ENCODE measurements at regions not wholly inside any gene's neighbourhood (a gene's known extent, or its start where the extent isn't known, plus 50 kb on each side); places are given as distances from the start of the nearest gene placed in this dataset.

DNA sequence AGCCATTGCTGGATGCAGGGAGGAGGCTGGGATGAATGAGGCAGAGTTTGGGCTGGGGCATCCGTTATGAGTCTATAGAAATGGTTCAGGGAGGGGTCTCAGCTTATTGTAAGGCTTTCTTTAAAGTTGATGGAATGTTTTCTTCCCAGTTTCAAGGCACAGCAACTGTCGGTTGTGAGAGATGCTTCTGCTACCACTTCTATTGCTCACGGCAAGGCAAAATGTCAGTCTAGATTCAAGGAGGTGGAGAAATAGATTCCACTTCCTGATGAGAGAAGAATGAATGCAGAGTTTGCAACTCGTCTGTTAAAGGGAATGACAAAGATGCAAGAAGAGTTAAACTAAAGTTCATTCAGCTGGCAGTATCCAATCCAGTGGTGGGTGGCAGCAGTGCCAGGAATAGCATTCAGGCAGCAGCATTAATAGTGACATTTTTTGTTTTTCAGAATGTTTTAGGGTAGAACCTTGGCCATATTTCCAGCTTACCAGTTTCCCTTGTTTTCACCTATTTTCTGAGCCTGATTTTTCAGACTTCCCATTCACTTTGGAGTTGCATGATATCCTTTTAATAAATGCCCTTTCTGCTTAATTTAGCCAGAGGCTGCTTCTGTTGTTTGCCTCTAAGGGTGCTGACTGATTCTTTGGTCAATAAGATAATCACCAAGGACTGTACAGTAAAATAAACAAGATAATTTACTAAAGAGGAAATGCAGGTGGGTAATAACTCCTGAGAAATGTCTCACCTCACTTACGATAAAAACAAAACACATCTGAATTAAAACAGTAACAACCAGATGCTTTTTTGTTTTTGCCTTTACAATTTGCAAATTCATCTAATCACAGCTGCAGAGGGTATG lies 138.4 kb downstream of the RPIA start (continued):
- TF ChIP-seq, protein P1, sequence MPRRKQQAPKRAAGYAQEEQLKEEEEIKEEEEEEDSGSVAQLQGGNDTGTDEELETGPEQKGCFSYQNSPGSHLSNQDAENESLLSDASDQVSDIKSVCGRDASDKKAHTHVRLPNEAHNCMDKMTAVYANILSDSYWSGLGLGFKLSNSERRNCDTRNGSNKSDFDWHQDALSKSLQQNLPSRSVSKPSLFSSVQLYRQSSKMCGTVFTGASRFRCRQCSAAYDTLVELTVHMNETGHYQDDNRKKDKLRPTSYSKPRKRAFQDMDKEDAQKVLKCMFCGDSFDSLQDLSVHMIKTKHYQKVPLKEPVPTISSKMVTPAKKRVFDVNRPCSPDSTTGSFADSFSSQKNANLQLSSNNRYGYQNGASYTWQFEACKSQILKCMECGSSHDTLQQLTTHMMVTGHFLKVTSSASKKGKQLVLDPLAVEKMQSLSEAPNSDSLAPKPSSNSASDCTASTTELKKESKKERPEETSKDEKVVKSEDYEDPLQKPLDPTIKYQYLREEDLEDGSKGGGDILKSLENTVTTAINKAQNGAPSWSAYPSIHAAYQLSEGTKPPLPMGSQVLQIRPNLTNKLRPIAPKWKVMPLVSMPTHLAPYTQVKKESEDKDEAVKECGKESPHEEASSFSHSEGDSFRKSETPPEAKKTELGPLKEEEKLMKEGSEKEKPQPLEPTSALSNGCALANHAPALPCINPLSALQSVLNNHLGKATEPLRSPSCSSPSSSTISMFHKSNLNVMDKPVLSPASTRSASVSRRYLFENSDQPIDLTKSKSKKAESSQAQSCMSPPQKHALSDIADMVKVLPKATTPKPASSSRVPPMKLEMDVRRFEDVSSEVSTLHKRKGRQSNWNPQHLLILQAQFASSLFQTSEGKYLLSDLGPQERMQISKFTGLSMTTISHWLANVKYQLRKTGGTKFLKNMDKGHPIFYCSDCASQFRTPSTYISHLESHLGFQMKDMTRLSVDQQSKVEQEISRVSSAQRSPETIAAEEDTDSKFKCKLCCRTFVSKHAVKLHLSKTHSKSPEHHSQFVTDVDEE (CRISPR knock-in tag; IDR thresholded peaks at IDR 0.05): no peak
- TF ChIP-seq BACH2 (CRISPR knock-in tag; IDR thresholded peaks at IDR 0.05; ENCODE audit: borderline replicate concordance) (no peak), CSDC2 (CRISPR knock-in tag; IDR thresholded peaks at IDR 0.05) (no peak)

DNA sequence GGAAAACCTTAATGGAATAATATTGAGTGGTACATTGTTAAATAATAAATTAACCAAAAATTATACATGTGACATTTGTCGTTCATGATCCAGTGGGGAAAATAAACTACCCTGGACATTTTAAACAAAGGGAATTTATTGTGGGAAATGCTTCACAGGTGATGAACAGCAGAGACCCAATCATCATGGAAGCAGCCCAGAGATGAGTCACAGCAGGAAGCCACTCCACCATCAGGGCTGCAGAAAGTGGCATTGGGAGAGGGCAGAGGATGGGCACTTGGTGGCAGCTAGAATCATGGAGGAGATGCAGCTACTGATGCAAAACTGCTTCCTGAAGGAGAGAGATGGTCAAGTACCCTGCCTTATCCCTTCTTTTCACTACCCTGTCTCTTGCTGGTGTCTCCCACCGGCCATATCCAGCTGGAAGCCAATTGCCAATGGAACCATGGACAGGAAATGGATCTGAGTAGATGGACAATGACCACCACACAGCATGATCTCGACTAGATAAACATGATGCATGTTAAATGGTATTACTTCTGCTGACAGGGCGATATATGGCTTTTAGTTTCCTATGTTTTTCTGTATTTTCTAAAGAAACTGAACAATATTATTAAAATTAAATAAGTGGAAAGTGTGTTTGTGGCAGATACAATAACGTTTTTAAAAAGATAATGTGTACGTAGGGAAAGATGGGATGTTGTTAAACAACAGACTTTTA lies 139.8 kb downstream of the RPIA start:
- peak; percentile 19; the same call in 2 of the 3 replicates for ATAC-seq
- TF ChIP-seq ZNF565 (CRISPR knock-in tag; conservative IDR thresholded peaks at IDR 0.05; ENCODE audit: low read depth): no peak
- no peak for TF ChIP-seq PPARA (CRISPR knock-in tag; IDR thresholded peaks at IDR 0.05; ENCODE audit: borderline replicate concordance)

DNA sequence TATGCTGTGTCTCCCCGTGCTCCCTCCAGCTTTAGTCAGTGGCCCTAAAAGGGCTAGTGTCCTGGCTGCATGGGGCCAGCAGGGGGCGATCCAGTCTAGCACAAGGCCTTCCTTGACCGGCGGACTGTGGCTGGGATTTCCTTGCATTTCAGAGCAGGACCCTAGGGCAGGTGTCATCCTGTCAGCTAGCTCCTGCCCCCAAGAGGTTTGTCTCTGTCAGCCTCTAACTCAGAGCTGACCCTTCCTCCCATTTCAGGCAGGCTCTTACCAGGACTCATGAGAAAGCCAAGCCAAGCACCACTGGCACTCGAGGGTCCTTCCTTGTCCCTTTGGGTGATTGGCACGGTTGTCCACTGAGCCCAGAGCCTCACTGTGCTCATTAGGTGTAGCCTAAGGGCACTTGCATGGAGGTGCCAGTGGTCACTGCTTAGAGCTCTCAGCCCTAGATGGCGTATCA lies 140.3 kb downstream of the RPIA start:
- TF ChIP-seq, protein P2, sequence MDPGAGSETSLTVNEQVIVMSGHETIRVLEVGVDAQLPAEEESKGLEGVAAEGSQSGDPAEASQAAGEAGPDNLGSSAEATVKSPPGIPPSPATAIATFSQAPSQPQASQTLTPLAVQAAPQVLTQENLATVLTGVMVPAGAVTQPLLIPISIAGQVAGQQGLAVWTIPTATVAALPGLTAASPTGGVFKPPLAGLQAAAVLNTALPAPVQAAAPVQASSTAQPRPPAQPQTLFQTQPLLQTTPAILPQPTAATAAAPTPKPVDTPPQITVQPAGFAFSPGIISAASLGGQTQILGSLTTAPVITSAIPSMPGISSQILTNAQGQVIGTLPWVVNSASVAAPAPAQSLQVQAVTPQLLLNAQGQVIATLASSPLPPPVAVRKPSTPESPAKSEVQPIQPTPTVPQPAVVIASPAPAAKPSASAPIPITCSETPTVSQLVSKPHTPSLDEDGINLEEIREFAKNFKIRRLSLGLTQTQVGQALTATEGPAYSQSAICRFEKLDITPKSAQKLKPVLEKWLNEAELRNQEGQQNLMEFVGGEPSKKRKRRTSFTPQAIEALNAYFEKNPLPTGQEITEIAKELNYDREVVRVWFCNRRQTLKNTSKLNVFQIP (CRISPR knock-in tag; IDR thresholded peaks at IDR 0.05; ENCODE audit: borderline replicate concordance, low read depth): no peak
- TF ChIP-seq RARB (CRISPR knock-in tag; IDR thresholded peaks at IDR 0.05) (no peak), ZNF70 (CRISPR knock-in tag; IDR thresholded peaks at IDR 0.05) (no peak), ZC3H10 (CRISPR knock-in tag; IDR thresholded peaks at IDR 0.05) (no peak), PPARA (CRISPR knock-in tag; IDR thresholded peaks at IDR 0.05; ENCODE audit: borderline replicate concordance) (no peak), CSDC2 (CRISPR knock-in tag; IDR thresholded peaks at IDR 0.05) (no peak), GLIS3 (CRISPR knock-in tag; IDR thresholded peaks at IDR 0.05) (no peak), TCF4 (CRISPR knock-in tag; IDR thresholded peaks at IDR 0.05; ENCODE audit: borderline replicate concordance) (no peak), TOX (CRISPR knock-in tag; IDR thresholded peaks at IDR 0.05; ENCODE audit: borderline replicate concordance) (no peak)
- TF ChIP-seq, protein P3, sequence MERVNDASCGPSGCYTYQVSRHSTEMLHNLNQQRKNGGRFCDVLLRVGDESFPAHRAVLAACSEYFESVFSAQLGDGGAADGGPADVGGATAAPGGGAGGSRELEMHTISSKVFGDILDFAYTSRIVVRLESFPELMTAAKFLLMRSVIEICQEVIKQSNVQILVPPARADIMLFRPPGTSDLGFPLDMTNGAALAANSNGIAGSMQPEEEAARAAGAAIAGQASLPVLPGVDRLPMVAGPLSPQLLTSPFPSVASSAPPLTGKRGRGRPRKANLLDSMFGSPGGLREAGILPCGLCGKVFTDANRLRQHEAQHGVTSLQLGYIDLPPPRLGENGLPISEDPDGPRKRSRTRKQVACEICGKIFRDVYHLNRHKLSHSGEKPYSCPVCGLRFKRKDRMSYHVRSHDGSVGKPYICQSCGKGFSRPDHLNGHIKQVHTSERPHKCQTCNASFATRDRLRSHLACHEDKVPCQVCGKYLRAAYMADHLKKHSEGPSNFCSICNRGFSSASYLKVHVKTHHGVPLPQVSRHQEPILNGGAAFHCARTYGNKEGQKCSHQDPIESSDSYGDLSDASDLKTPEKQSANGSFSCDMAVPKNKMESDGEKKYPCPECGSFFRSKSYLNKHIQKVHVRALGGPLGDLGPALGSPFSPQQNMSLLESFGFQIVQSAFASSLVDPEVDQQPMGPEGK (CRISPR knock-in tag; IDR thresholded peaks at IDR 0.05; ENCODE audit: borderline replicate concordance): no peak
- TF ChIP-seq, protein P4, sequence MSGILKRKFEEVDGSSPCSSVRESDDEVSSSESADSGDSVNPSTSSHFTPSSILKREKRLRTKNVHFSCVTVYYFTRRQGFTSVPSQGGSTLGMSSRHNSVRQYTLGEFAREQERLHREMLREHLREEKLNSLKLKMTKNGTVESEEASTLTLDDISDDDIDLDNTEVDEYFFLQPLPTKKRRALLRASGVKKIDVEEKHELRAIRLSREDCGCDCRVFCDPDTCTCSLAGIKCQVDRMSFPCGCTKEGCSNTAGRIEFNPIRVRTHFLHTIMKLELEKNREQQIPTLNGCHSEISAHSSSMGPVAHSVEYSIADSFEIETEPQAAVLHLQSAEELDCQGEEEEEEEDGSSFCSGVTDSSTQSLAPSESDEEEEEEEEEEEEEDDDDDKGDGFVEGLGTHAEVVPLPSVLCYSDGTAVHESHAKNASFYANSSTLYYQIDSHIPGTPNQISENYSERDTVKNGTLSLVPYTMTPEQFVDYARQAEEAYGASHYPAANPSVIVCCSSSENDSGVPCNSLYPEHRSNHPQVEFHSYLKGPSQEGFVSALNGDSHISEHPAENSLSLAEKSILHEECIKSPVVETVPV (CRISPR knock-in tag; IDR thresholded peaks at IDR 0.05): no peak
- ATAC-seq: peak; percentile 92

DNA sequence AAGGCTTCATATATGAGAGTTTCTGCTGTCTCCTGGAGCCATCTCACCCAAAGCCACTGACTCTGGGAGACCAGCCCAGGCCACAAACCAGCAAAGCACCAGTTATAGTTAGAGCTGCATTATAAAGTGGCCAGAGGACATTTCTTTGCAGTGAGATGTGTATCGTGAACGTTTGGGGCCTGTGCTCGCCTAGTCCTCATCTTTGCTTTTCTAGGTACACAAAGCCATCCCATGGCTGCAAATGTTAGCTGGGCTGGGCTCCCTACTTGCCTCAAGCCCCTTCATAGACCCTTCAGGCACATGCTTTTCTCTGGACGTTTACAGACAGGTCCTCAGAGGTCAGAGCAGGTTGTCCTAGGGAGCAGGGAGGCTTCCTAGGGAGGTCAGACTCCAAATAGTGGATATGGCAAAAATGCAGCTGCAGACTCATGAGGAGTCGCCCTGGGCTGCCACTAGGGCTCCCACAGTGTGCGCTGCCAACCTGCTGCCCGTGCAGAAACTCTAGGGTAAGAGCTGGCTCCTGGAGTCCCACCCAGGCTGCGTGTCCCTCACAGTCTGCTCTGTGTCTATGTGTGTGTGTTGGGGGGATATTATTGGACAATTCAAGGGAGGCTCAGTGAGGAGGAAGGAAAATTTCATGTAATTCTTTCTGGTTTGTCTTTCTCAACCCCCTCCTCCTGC lies 141.0 kb downstream of the RPIA start:
- peak; percentile 35; the same call in 2 of the 3 replicates for ATAC-seq
- no peak for TF ChIP-seq ZNF70 (CRISPR knock-in tag; IDR thresholded peaks at IDR 0.05)
- TF ChIP-seq SNAI2 (CRISPR knock-in tag; IDR thresholded peaks at IDR 0.05): no peak

DNA sequence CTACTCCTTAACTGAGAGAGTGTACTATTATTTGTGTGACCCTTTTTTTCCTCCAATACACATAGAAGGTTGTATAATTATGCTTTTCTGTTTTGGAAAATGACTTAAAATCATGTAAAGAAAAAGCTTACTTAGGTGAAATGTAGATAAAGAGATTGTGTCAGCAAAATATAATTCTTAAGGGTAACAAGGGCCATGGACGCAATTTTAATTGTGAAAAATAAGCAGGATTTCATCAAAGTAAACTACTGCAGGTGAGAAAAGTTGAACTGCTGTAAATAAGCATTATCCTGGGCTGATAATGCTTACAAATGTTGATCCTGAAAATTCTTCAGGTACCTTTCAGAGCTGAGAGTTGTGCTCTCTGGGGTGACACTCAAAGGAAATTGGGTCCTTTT lies 141.5 kb downstream of the RPIA start:
- no peak for ATAC-seq
- TF ChIP-seq, protein P5, sequence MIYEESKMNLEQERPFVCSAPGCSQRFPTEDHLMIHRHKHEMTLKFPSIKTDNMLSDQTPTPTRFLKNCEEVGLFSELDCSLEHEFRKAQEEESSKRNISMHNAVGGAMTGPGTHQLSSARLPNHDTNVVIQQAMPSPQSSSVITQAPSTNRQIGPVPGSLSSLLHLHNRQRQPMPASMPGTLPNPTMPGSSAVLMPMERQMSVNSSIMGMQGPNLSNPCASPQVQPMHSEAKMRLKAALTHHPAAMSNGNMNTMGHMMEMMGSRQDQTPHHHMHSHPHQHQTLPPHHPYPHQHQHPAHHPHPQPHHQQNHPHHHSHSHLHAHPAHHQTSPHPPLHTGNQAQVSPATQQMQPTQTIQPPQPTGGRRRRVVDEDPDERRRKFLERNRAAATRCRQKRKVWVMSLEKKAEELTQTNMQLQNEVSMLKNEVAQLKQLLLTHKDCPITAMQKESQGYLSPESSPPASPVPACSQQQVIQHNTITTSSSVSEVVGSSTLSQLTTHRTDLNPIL (CRISPR knock-in tag; IDR thresholded peaks at IDR 0.05; ENCODE audit: low read depth): no peak
- no peak for TF ChIP-seq RARB (CRISPR knock-in tag; IDR thresholded peaks at IDR 0.05)
- TF ChIP-seq ESRRG (CRISPR knock-in tag; IDR thresholded peaks at IDR 0.05): no peak
- no peak for TF ChIP-seq ZNF8 (CRISPR knock-in tag; IDR thresholded peaks at IDR 0.05)
- no peak for TF ChIP-seq CSDC2 (CRISPR knock-in tag; IDR thresholded peaks at IDR 0.05)
- TF ChIP-seq OSR1 (CRISPR knock-in tag; IDR thresholded peaks at IDR 0.05): no peak
- TF ChIP-seq ARNTL (CRISPR knock-in tag; IDR thresholded peaks at IDR 0.05; ENCODE audit: borderline replicate concordance, low read depth): no peak
- no peak for TF ChIP-seq PPARA (CRISPR knock-in tag; IDR thresholded peaks at IDR 0.05; ENCODE audit: borderline replicate concordance)
- no peak for TF ChIP-seq ISL1 (CRISPR knock-in tag; IDR thresholded peaks at IDR 0.05)
- no peak for TF ChIP-seq TCF4 (CRISPR knock-in tag; IDR thresholded peaks at IDR 0.05; ENCODE audit: borderline replicate concordance)
- no peak for TF ChIP-seq ZFP3 (CRISPR knock-in tag; IDR thresholded peaks at IDR 0.05)
